GM23338 (cell line): ENCODE measurements at regions not wholly inside any gene's neighbourhood (a gene's known extent, or its start where the extent isn't known, plus 50 kb on each side); places are given as distances from the start of the nearest gene placed in this dataset.

Experiments
- CTCF ChIP-seq, 2 experiments: fragments of 200-600 bp in 1 of 2; sonication (generic) in 1 of 2; conservative IDR thresholded peaks; 2 replicates each; pipeline versions ENCODE4 v1.5.1 to v1.6.1; 2016 to 2017; ENCODE audit warnings: antibody characterized with exemption in 2 of 2, low read depth in 2 of 2, mild to moderate bottlenecking in 2 of 2, moderate library complexity in 1 of 2
- TF ChIP-seq, protein P1 (sequence below): IDR thresholded peaks from one replicate; pipeline ENCODE4 v1.6.1; 2018; ENCODE audit warnings: antibody characterized with exemption; ENCODE audit not compliant: unreplicated experiment

GRCh38 chr1:229945795-229946194, 121.2 kb upstream of the GALNT2 start:
- TF ChIP-seq, protein P1, sequence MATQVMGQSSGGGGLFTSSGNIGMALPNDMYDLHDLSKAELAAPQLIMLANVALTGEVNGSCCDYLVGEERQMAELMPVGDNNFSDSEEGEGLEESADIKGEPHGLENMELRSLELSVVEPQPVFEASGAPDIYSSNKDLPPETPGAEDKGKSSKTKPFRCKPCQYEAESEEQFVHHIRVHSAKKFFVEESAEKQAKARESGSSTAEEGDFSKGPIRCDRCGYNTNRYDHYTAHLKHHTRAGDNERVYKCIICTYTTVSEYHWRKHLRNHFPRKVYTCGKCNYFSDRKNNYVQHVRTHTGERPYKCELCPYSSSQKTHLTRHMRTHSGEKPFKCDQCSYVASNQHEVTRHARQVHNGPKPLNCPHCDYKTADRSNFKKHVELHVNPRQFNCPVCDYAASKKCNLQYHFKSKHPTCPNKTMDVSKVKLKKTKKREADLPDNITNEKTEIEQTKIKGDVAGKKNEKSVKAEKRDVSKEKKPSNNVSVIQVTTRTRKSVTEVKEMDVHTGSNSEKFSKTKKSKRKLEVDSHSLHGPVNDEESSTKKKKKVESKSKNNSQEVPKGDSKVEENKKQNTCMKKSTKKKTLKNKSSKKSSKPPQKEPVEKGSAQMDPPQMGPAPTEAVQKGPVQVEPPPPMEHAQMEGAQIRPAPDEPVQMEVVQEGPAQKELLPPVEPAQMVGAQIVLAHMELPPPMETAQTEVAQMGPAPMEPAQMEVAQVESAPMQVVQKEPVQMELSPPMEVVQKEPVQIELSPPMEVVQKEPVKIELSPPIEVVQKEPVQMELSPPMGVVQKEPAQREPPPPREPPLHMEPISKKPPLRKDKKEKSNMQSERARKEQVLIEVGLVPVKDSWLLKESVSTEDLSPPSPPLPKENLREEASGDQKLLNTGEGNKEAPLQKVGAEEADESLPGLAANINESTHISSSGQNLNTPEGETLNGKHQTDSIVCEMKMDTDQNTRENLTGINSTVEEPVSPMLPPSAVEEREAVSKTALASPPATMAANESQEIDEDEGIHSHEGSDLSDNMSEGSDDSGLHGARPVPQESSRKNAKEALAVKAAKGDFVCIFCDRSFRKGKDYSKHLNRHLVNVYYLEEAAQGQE, result no peak
- no peak for TF ChIP-seq CTCF (conservative IDR thresholded peaks at IDR 0.05; ENCODE audit: low read depth in 2 of 2)
